GM13977 (cell line): ENCODE measurements at regions not wholly inside any gene's neighbourhood (a gene's known extent, or its start where the extent isn't known, plus 50 kb on each side); places are given as distances from the start of the nearest gene placed in this dataset.

ENCODE experiments used
- DNase-seq: peaks from one replicate; pipeline ENCODE4 v3.0.0; 2012; ENCODE audit warnings: low spot score
- in situ Hi-C: fragments of 300-500 bp; cut with MboI; formaldehyde crosslinking; loops from one replicate; pipeline ENCODE4 v1.12.0; 2022; ENCODE audit warnings: low sequenced_read_pairs, low pct_unique_long_range_greater_than_20kb, mixed read lengths, inconsistent platforms; ENCODE audit not compliant: unreplicated experiment
- TF ChIP-seq, protein P1 (sequence below): IDR thresholded peaks from 2 replicates; pipeline ENCODE4 v1.5.1; 2012; ENCODE audit warnings: mild to moderate bottlenecking, control low read depth; ENCODE audit not compliant: insufficient read depth; ENCODE audit errors: extremely low read depth, missing control alignments

DNA sequence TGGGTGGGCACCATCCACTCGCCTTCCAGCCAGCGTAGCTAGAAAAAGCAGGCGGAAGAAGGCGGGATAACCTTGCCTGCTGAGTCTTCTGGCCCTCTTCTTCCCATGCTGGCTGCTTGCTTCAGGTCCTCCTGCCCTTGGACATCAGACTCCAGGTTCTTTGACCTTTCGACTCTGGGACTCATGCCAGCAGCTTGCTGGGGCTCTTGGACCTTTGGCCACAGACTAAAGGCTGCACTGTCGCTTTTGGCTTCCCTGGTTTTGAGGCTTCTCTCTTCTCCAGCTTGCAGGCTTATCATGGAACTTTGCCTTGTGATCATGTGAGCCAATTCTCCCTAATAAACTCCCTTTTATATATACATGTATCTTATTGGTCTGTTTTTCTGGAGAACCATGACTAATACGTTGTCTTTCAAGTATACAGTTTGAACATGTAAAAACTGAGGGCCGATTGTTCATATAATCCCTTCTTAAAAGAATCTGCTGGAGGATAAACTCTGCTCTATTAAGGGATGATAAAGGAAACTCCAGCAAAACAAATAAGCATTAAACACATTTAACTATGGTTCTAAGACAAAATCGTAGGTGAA is 116.6 kb upstream of the LCORL start:
- DNase-seq, result no peak
- in situ Hi-C loops, result no loop called here
- TF ChIP-seq, protein P1, sequence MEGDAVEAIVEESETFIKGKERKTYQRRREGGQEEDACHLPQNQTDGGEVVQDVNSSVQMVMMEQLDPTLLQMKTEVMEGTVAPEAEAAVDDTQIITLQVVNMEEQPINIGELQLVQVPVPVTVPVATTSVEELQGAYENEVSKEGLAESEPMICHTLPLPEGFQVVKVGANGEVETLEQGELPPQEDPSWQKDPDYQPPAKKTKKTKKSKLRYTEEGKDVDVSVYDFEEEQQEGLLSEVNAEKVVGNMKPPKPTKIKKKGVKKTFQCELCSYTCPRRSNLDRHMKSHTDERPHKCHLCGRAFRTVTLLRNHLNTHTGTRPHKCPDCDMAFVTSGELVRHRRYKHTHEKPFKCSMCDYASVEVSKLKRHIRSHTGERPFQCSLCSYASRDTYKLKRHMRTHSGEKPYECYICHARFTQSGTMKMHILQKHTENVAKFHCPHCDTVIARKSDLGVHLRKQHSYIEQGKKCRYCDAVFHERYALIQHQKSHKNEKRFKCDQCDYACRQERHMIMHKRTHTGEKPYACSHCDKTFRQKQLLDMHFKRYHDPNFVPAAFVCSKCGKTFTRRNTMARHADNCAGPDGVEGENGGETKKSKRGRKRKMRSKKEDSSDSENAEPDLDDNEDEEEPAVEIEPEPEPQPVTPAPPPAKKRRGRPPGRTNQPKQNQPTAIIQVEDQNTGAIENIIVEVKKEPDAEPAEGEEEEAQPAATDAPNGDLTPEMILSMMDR, result no peak

DNA sequence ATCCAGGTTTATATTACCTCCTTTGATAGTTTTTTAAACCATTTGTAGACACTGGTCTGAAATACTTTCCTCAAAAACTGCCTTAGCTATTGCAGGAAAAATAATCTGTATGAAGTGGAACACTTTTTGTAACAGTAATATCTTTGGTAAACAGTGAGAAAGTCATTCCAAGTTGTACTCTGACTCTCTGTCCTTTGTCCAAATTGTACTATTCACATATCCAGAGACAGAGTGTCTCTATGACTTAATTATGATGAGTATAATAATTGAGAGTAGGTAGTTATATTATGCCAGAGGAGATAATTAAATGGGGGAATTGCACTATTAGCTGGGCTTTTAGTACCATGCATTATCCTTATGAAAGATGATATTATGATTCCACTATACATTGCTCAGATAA is 112.6 kb upstream of the LCORL start:
- TF ChIP-seq, protein P1, result no peak
- DNase-seq, result no peak
- in situ Hi-C loops, result no loop called here

DNA sequence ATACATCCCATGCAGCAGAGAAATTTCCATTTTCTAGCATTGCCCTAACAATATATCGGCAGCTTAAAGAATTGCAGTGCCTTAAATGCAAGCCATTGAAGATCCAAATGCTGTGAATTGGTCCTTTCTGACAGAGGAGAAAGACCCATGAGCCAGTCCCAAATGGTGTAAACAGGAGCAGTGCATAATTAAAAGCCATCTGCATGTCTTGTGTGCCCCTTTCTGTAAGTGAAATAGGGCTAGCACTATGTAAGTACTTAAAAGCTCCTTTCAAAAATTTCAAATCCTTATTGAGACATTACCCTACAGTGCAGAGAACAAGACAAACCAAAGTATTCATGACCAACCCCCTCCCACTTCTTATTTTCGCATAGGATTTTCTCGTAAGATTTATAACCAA is 108.7 kb upstream of the LCORL start:
- in situ Hi-C loops, result no loop called here
- TF ChIP-seq, protein P1, result no peak
- DNase-seq, result no peak

DNA sequence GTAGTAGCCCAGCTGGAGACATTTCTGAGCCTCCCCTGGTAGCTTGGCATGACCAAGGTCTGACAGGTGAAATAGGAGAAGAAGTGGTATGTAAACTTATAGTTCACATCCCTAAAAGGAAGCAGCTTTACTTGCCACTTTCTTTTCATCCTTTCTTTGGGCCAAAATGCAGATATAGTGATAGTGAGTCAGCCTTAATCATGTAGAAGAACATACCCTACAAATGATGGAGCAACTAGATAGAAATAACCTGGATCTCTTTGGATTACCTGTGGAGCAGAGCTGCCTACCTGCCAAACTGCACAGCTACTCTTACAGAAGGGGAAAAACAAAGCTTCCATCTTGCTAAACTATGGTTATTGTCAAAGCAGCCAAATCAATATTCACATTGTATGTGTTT is 106.7 kb upstream of the LCORL start:
- in situ Hi-C loops, result no loop called here
- TF ChIP-seq, protein P1, result no peak
- no peak for DNase-seq

DNA sequence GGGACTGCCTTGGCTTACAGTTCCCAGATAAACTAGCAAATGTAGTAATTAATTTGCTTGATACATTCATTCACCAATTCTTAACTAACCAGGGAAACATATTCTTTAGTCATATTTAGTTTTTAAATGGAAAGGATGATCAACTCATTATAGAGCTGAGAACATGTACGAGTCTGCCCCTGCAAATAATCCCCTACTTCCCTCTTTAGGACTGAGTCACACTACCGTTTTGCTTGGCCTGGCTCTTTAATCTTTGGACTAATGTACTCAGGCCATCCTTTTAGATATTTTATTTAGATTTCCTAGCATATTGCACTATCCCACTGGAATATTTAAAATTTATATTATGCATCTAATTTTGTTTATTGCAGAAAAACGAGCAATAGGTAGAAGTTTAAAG is 105.5 kb upstream of the LCORL start:
- DNase-seq, result no peak
- in situ Hi-C loops, result no loop called here
- TF ChIP-seq, protein P1, result no peak

DNA sequence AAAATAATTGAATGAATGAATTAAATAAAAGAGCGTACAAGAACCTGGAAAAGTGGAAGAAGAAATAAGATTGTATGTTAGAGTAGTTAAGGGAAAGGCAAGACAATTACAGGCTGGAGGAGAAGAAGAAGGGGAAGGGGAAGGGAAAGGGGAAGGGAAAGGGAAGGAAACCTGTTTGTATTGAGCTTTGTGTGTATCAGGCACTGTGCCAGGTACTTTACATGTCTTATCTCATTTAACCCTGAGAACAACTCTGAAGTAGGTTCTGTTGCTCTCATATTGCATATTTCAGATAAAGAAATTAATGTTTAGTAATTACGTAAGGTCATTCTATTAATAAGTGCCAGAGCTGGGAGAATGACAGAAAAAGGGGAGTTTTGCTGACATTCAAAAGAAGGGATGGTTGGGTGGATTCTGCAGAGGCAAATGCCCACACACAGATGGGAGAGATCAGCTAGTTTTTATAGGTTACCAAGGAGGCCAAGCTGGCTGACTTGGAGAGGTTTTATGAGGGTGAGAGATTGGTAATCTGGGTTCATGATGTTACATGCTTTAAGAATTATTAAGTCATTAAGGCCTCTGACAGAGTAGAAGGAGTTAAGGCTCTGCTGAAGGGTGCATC is 92.3 kb upstream of the LCORL start:
- in situ Hi-C loops, result no loop called here
- TF ChIP-seq, protein P1, result no peak

More for the DNA sequence above, 92.3 kb upstream of the LCORL start:
- no peak for DNase-seq
